ENCODE measurements at regions not wholly inside any gene's neighbourhood (a gene's known extent, or its start where the extent isn't known, plus 50 kb on each side); places are given as distances from the start of the nearest gene placed in this dataset.
A peak's percentile ranks its signal among the peaks of the same experiment; 100 is the strongest.

DNA sequence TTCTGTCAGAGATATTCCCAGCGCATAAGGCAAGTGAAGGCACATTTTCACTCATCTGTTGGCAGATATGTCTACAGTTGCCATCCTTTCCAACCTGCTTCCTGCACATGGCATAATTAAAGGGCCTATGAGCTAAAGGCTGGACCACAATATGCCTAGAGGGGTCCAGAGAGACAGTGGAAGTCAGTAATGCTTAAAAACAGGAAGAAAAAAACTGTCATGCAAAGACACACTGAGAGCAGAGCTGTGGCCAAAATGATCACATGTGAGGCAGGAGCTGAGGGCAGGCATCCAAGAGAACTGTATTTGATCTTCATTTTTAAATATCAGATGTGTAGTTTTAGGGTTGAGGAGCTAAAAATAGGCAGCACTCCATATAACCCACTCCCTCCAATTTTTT, 125.0 kb upstream of the BACH2 start:
- TF ChIP-seq, protein P1, sequence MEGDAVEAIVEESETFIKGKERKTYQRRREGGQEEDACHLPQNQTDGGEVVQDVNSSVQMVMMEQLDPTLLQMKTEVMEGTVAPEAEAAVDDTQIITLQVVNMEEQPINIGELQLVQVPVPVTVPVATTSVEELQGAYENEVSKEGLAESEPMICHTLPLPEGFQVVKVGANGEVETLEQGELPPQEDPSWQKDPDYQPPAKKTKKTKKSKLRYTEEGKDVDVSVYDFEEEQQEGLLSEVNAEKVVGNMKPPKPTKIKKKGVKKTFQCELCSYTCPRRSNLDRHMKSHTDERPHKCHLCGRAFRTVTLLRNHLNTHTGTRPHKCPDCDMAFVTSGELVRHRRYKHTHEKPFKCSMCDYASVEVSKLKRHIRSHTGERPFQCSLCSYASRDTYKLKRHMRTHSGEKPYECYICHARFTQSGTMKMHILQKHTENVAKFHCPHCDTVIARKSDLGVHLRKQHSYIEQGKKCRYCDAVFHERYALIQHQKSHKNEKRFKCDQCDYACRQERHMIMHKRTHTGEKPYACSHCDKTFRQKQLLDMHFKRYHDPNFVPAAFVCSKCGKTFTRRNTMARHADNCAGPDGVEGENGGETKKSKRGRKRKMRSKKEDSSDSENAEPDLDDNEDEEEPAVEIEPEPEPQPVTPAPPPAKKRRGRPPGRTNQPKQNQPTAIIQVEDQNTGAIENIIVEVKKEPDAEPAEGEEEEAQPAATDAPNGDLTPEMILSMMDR (IDR thresholded peaks at IDR 0.05; ENCODE audit: extremely low read depth, missing control alignments): no peak
- DNase-seq (ENCODE audit: low spot score): no peak

- TF ChIP-seq, protein P1 (IDR thresholded peaks at IDR 0.05; ENCODE audit: extremely low read depth, missing control alignments): no peak
- DNase-seq (ENCODE audit: low spot score): no peak
Measured at GRCh38 chr6:90420500-90420899, 123.9 kb upstream of the BACH2 start.

DNA sequence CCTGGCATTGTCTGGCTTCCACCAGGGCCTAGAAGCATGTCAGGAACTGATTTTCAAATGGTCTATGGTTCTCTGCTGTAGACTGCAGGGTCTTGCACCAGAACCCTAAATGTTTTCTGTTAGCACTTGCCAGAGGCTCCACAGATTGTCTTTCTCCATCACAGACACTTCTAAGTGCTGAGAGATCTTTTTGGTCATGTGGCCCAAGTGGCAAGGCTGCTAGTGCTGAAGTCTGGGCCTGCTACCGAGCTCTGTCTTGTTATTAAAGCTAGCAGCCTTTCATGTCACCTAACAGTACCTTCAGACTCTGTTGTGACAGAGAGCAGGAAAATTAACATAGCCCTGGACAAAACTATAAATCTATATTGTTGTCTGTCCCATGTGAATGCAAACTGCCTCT, 120.7 kb upstream of the BACH2 start:
- TF ChIP-seq, protein P1 (IDR thresholded peaks at IDR 0.05; ENCODE audit: extremely low read depth, missing control alignments): no peak
- no peak for DNase-seq (ENCODE audit: low spot score)

GRCh38 chr6:90416322-90416721, 119.7 kb upstream of the BACH2 start:
- TF ChIP-seq, protein P1 (IDR thresholded peaks at IDR 0.05; ENCODE audit: extremely low read depth, missing control alignments): no peak
- no peak for DNase-seq (ENCODE audit: low spot score)

DNA sequence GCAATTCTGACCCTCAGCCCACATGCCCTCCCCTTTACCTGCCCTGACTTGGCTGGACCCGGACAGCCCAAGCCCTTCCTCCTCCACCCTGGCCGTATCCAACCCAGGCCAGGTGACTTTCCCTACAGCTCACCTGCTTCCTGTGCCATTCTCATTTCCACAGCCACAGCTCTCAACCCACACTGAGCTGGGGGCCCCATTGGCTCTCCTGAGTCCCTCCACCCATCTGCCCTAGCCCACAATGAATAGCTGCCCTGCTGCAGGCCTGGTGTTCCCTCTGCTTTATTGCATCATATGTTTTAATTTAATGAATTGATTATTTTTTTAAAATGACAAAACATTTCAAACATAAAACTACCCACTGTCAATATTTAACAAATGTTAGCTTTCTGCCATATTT, 118.5 kb upstream of the BACH2 start:
- TF ChIP-seq, protein P1 (IDR thresholded peaks at IDR 0.05; ENCODE audit: extremely low read depth, missing control alignments): no peak
- no peak for DNase-seq (ENCODE audit: low spot score)

DNA sequence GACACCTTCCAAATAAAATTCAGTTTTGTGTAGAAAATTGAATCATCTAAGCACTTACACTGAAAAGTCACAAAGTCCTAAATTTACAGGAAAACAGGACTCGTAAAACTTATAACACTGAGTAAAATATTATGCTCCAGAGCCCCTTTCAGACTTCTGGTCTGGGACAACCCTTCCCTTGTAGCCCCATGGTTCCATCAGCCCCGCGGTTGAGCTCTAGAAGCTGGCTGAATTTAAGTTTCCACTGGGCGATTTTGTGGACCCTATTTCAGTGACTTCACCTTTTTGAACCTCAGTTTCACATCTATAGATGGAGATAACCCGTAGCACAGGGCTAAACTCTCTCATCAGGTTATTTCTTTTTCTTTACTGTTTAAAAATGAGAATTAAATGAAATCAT, 117.7 kb upstream of the BACH2 start:
- TF ChIP-seq, protein P1 (IDR thresholded peaks at IDR 0.05; ENCODE audit: extremely low read depth, missing control alignments): no peak

GRCh38 chr6:90413867-90414266, 117.2 kb upstream of the BACH2 start:
- TF ChIP-seq, protein P1 (IDR thresholded peaks at IDR 0.05; ENCODE audit: extremely low read depth, missing control alignments): no peak
- peak; percentile 57 for DNase-seq (ENCODE audit: low spot score)

More for the DNA sequence above, 117.7 kb upstream of the BACH2 start:
- DNase-seq (ENCODE audit: low spot score): no peak

All from GM20000 (cell line).